Cardiac fibroblast (primary cell): ENCODE measurements at regions not wholly inside any gene's neighbourhood (a gene's known extent, or its start where the extent isn't known, plus 50 kb on each side); places are given as distances from the start of the nearest gene placed in this dataset.

Source experiments
- DNase-seq, 2 donors: peaks; one replicate each; pipeline versions ENCODE4 v3.0.0 to v3.0.0-alpha.2; 2010; ENCODE audit warnings: low read depth in 2 of 2
- H3K4me3 ChIP-seq, 2 donors: replicated peaks in 1 of 2; 1 replicate in 1 of 2; 2 replicates in 1 of 2; pipeline ENCODE4 v1.5.1; 2011; ENCODE audit warnings: low read depth in 2 of 2, low read length in 2 of 2, mild to moderate bottlenecking in 2 of 2, moderate library complexity in 1 of 2
- CTCF ChIP-seq: IDR thresholded peaks from one replicate; pipeline ENCODE4 v1.5.1; 2011; ENCODE audit warnings: low read depth, mild to moderate bottlenecking, low read length, inconsistent platforms

DNA sequence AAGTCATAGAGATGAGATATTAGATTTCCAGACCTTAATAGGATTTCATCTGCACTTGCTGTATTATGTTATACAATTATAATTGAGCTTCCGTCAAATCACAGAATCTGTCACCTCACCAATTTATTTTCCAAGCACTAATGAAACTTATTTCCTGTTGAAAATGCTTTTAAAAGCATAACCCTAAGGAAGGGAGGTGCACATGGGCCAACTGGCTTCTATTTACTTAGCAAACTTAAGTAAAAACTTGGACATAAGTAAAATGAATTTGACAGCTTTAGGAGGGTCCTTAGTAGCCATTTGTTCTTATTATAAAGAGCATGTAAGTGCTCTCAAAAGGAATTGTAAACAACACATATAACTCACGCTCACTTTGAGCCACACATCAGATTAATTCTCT lies 462.2 kb upstream of the TMPO start:
- TF ChIP-seq CTCF: no peak
- H3K4me3 ChIP-seq: no peak overlapping the region
- no peak for DNase-seq

- H3K4me3 ChIP-seq: no peak overlapping the region
- no peak for TF ChIP-seq CTCF
- DNase-seq: no peak
Measured at GRCh38 chr12:98057701-98058100, 457.7 kb upstream of the TMPO start.

- no peak for TF ChIP-seq CTCF
- DNase-seq: no peak
- H3K4me3 ChIP-seq: no peak overlapping the region
Measured at GRCh38 chr12:98058213-98058612, 457.2 kb upstream of the TMPO start.

DNA sequence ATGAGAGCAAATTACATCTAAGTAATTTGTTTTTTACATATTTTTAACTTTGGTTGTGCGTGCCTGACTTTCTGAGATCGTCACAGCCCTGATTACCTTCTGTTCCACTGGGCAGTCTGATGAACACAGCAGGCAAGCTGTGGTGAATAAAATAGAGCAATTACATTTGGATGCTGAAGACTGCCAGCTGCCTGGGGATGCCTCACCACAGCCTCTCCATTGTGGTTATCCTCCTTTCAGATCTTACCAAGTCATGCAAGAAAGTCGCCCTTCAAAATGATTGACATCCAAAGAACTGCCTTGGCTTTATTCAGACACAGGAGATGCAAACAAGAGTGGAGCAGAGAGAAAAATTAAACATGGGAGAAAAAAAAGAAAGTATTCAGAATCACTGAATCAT lies 456.6 kb upstream of the TMPO start:
- no peak for TF ChIP-seq CTCF
- no peak overlapping the region for H3K4me3 ChIP-seq
- no peak for DNase-seq

GRCh38 chr12:98059659-98060343 lies 455.6 kb upstream of the TMPO start:
- no peak for DNase-seq
- no peak overlapping the region for H3K4me3 ChIP-seq
- TF ChIP-seq CTCF: no peak

DNA sequence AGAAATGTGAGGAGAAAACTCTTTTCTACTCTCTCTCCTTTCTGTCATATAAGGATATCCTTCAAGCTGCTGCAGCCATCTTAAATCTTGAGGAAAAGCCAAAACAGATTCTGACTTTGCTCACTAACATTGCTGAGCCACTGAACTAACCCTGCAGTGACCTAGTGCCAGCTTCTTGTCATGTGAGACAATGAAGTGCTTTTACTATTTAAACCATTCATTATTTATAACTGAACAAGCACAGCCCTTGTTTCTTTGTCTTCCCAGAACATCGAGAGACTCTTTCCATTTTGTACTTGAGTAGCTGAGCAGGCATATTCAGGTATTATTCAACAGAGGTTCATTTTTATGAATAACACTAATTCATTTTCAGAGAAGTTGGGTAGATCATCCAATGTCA lies 455.0 kb upstream of the TMPO start:
- TF ChIP-seq CTCF: no peak
- no peak for DNase-seq
- H3K4me3 ChIP-seq: no peak overlapping the region
